HepG2 (cell line): ENCODE measurements at regions not wholly inside any gene's neighbourhood (a gene's known extent, or its start where the extent isn't known, plus 50 kb on each side); places are given as distances from the start of the nearest gene placed in this dataset.

Experiments used
- ERF ChIP-seq: IDR thresholded peaks from 2 replicates; pipeline ENCODE4 v1.6.1; 2018; ENCODE audit warnings: missing biosample characterization, missing genetic modification reagents
- GABPB1 ChIP-seq: IDR thresholded peaks from 2 replicates; pipeline ENCODE4 v1.6.1; 2016; ENCODE audit warnings: mild to moderate bottlenecking, missing genetic modification reagents, moderate library complexity, missing compliant biosample characterization
- HNRNPL ChIP-seq: fragments of 200-400 bp; formaldehyde crosslinking; IDR thresholded peaks from 2 replicates; pipeline ENCODE4 v1.6.1; 2017; ENCODE audit warnings: mild to moderate bottlenecking, low read depth, low read length
- SPEN ChIP-seq: sonication (generic); formaldehyde crosslinking; IDR thresholded peaks from 2 replicates; pipeline ENCODE4 v1.5.1; 2020; ENCODE audit warnings: low read depth, mild to moderate bottlenecking, missing genetic modification reagents
- TAF15 ChIP-seq: fragments of 200-400 bp; formaldehyde crosslinking; IDR thresholded peaks from one replicate; pipeline ENCODE4 v1.6.1; 2018; ENCODE audit warnings: mild to moderate bottlenecking, low read depth, low read length; ENCODE audit not compliant: poor library complexity, severe bottlenecking
- TCF12 ChIP-seq, 2 experiments: fragments of 450-650 bp in 1 of 2; sonication (generic) in 1 of 2; formaldehyde crosslinking in 1 of 2; IDR thresholded peaks; 2 replicates each; pipeline versions ENCODE4 v1.6.1 to v1.8.0; 2017 to 2022; ENCODE audit warnings: antibody characterized with exemption in 1 of 2, mild to moderate bottlenecking in 1 of 2, missing genetic modification reagents in 1 of 2, moderate library complexity in 1 of 2
- ZBTB26 ChIP-seq: IDR thresholded peaks from 2 replicates; pipeline ENCODE4 v1.6.1; 2016; ENCODE audit warnings: missing compliant biosample characterization, missing genetic modification reagents, borderline replicate concordance
- ZIK1 ChIP-seq: sonication (generic); formaldehyde crosslinking; IDR thresholded peaks from 2 replicates; pipeline ENCODE4 v1.5.0; 2020; ENCODE audit warnings: mild to moderate bottlenecking, low read depth, missing genetic modification reagents, borderline replicate concordance
- ZNF24 ChIP-seq: fragments of 450-650 bp; IDR thresholded peaks from 2 replicates; pipeline ENCODE4 v1.6.1; 2017; ENCODE audit warnings: antibody characterized with exemption, mild to moderate bottlenecking
- TF ChIP-seq, protein P1 (sequence below): IDR thresholded peaks from 2 replicates; pipeline ENCODE4 v1.6.1; 2016

DNA sequence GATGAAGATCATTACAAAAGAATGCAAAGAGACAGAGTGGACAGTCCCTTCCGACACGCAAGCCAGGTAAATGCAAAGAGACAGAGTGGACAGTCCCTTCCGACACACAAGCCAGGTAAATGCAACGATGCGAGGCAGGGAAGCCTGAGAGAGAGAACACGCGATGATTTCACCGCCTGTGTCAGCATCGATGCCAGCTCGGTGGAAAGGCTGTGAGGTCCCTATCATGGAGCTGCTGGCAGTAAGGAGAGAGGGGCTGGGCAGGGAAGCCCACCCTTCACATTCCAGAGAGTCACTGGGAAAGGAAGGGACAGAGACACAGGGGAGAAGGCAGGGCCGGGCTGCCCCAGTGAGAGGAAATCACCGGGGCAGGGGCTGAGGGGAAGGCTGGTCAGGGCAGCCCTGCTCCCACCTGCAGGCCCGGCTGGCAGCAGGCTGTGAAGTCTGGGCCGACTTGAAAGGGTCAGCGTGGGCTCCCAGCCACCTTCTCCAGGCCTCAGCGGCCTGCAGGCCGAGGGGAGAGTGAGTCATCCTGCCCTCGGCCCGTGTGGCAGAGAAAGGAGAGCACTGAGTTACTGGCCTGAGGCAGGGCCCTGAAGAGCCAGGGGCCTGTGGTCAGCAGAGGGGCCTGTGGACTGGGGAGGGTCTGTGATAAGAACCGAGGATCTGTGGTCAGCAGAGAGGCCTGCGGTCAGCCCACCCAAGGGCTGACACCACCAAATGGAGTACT, 80.4 kb downstream of the DACT2 start (continued):
- TF ChIP-seq TCF12 (IDR thresholded peaks at IDR 0.05), result no peak
- TF ChIP-seq TCF12 (CRISPR knock-in tag; IDR thresholded peaks at IDR 0.05), result no peak
- TF ChIP-seq, protein P1, sequence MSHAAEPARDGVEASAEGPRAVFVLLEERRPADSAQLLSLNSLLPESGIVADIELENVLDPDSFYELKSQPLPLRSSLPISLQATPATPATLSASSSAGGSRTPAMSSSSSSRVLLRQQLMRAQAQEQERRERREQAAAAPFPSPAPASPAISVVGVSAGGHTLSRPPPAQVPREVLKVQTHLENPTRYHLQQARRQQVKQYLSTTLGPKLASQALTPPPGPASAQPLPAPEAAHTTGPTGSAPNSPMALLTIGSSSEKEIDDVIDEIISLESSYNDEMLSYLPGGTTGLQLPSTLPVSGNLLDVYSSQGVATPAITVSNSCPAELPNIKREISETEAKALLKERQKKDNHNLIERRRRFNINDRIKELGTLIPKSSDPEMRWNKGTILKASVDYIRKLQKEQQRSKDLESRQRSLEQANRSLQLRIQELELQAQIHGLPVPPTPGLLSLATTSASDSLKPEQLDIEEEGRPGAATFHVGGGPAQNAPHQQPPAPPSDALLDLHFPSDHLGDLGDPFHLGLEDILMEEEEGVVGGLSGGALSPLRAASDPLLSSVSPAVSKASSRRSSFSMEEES (CRISPR knock-in tag), result no peak
- TF ChIP-seq GABPB1 (CRISPR knock-in tag), result peak; percentile 10; the same call in 1 of the 2 replicates
- TF ChIP-seq SPEN (CRISPR knock-in tag), result 0 out of 2 replicates have a peak, but pooled peaks have one; percentile 23
- 0 out of 2 replicates have a peak, but pooled peaks have one; percentile 18 for TF ChIP-seq ERF (CRISPR knock-in tag)
- peak; percentile 88 for TF ChIP-seq HNRNPL
- no peak for TF ChIP-seq ZNF24
- TF ChIP-seq ZBTB26 (CRISPR knock-in tag), result peak; percentile 49; the same call in 1 of the 2 replicates
- TF ChIP-seq ZIK1 (CRISPR knock-in tag), result 0 out of 2 replicates have a peak, but pooled peaks have one; percentile 61
- TF ChIP-seq TAF15, result no peak
- TF ChIP-seq, all 625 proteins: peak for 29
